MCF 10A (cell line): ENCODE measurements at regions not wholly inside any gene's neighbourhood (a gene's known extent, or its start where the extent isn't known, plus 50 kb on each side); places are given as distances from the start of the nearest gene placed in this dataset.

Experiments
- BruUV-seq: library from RNA; stranded (reverse); fragments of 400-500 nt; replicated peaks from 2 replicates; lab custom pipeline; 2021; lab: Mats Ljungman, UMichigan
- CTCF ChIA-PET: fragments of 300-600 bp; sonication (Branson Sonifier 250); formaldehyde crosslinking; extraction: SDS; loops from one replicate; lab custom pipeline; 2021; ENCODE audit warnings: antibody characterized with exemption, inconsistent platforms; lab: Yijun Ruan, JAX
- POLR2A ChIA-PET: fragments of 300-600, 350-650 bp; sonication (Branson Sonifier 250); formaldehyde crosslinking; extraction: SDS; loops from one replicate; lab custom pipeline; 2020; ENCODE audit warnings: antibody characterized with exemption, inconsistent platforms; lab: Yijun Ruan, JAX
- DNase-seq: peaks from one replicate; pipeline ENCODE4 v3.0.0-alpha.2; 2018; ENCODE audit not compliant: unreplicated experiment
- H3K27ac Mint-ChIP-seq: one replicate; pipeline ENCODE4 v1.8.0; 2022; ENCODE audit warnings: mild to moderate bottlenecking, low read depth, mixed read lengths; ENCODE audit not compliant: unreplicated experiment
- H3K27me3 Mint-ChIP-seq: one replicate; pipeline ENCODE4 v1.8.0; 2022; ENCODE audit warnings: mixed read lengths; ENCODE audit not compliant: insufficient read depth, unreplicated experiment
- H3K36me3 Mint-ChIP-seq: one replicate; pipeline ENCODE4 v1.8.0; 2022; ENCODE audit warnings: mild to moderate bottlenecking, moderate library complexity, mixed read lengths; ENCODE audit not compliant: insufficient read depth, unreplicated experiment
- H3K4me1 Mint-ChIP-seq: one replicate; pipeline ENCODE4 v1.8.0; 2022; ENCODE audit warnings: mixed read lengths; ENCODE audit not compliant: insufficient read depth, unreplicated experiment
- H3K4me3 Mint-ChIP-seq: one replicate; pipeline ENCODE4 v1.8.0; 2022; ENCODE audit warnings: mild to moderate bottlenecking, moderate library complexity, mixed read lengths; ENCODE audit not compliant: unreplicated experiment
- H3K9me3 Mint-ChIP-seq: one replicate; pipeline ENCODE4 v1.8.0; 2022; ENCODE audit warnings: mixed read lengths; ENCODE audit not compliant: unreplicated experiment
- CTCF ChIP-seq: fragments of 200-600 bp; IDR thresholded peaks from one replicate; pipeline ENCODE4 v1.8.0; 2022; ENCODE audit warnings: antibody characterized with exemption, mild to moderate bottlenecking; ENCODE audit not compliant: unreplicated experiment
- intact Hi-C: fragments of 100-400 bp; cut with micrococcal nuclease; formaldehyde crosslinking; loops from 2 replicates; pipeline ENCODE4 v1.14.1; 2022

- TF ChIP-seq CTCF, result no peak
- Mint-ChIP-seq H3K36me3 (no peaks in the 10 kb centered on the region), H3K9me3 (no peaks in the 10 kb centered on the region), H3K27ac (no peak overlapping the region), H3K27me3 (no peaks in the 10 kb centered on the region), H3K4me1 (no peaks in the 10 kb centered on the region), H3K4me3 (no peak overlapping the region)
- intact Hi-C loops, result no loop called here
- BruUV-seq, result no TSS peak
- no peak for DNase-seq
- CTCF ChIA-PET, result no interaction called here
- POLR2A ChIA-PET, result no interaction called here
Measured at GRCh38 chr1:79398501-79398900, 392.0 kb upstream of the ADGRL4 start.

GRCh38 chr1:79396901-79397300 lies 390.4 kb upstream of the ADGRL4 start:
- POLR2A ChIA-PET, result no interaction called here
- no TSS peak for BruUV-seq
- TF ChIP-seq CTCF, result no peak
- DNase-seq, result no peak
- intact Hi-C loops, result no loop called here
- CTCF ChIA-PET, result no interaction called here
- no peaks in the 10 kb centered on the region for H3K27me3 Mint-ChIP-seq
- H3K36me3 Mint-ChIP-seq, result no peaks in the 10 kb centered on the region
- no peak overlapping the region for H3K4me3 Mint-ChIP-seq
- no peak overlapping the region for H3K27ac Mint-ChIP-seq
- H3K9me3 Mint-ChIP-seq, result no peaks in the 10 kb centered on the region
- H3K4me1 Mint-ChIP-seq, result no peaks in the 10 kb centered on the region

- peaks cover 5% of the 10 kb centered on the region for H3K4me1 Mint-ChIP-seq
- no peaks in the 10 kb centered on the region for H3K27me3 Mint-ChIP-seq
- POLR2A ChIA-PET, result interaction anchor here (0.7 kb wide), 1 partner anchor 129 kb away, joined by 3 read pairs; no protein-coding TSS in a partner anchor
- TF ChIP-seq CTCF, result no peak
- CTCF ChIA-PET, result no interaction called here
- BruUV-seq, result no TSS peak
- H3K4me3 Mint-ChIP-seq, result no peak overlapping the region
- H3K27ac Mint-ChIP-seq, result no peak overlapping the region
- intact Hi-C loops, result no loop called here
- no peaks in the 10 kb centered on the region for H3K36me3 Mint-ChIP-seq
- DNase-seq, result no peak
- no peaks in the 10 kb centered on the region for H3K9me3 Mint-ChIP-seq
Measured at GRCh38 chr1:79388694-79389361, 382.3 kb upstream of the ADGRL4 start.

- CTCF ChIA-PET, result interaction anchor here (0.7 kb wide), 1 partner anchor 116 kb away, joined by 3 read pairs; no protein-coding TSS in a partner anchor
- BruUV-seq, result no TSS peak
Measured at GRCh38 chr1:79386730-79387129, 380.2 kb upstream of the ADGRL4 start.

More at GRCh38 chr1:79386730-79387129, 380.2 kb upstream of the ADGRL4 start:
- POLR2A ChIA-PET, result no interaction called here
- Mint-ChIP-seq H3K27ac (no peak overlapping the region), H3K4me3 (no peak overlapping the region), H3K4me1 (peaks cover 4% of the 10 kb centered on the region), H3K9me3 (no peaks in the 10 kb centered on the region), H3K27me3 (no peaks in the 10 kb centered on the region), H3K36me3 (no peaks in the 10 kb centered on the region)
- intact Hi-C loops, result no loop called here
- TF ChIP-seq CTCF, result no peak
- DNase-seq, result no peak
